H1 (cell line): ENCODE measurements at regions not wholly inside any gene's neighbourhood (a gene's known extent, or its start where the extent isn't known, plus 50 kb on each side); places are given as distances from the start of the nearest gene placed in this dataset.

Experiments used
- CTCF ChIA-PET: fragments of 300-600 bp; sonication (Branson Sonifier 250); formaldehyde crosslinking; loops from one replicate; lab custom pipeline; 2021; ENCODE audit not compliant: partially characterized antibody; lab: Charles Lee
- POLR2A ChIA-PET: fragments of 300-600 bp; sonication (Branson Sonifier 250); formaldehyde crosslinking; loops from one replicate; lab custom pipeline; 2021; ENCODE audit warnings: inconsistent platforms; ENCODE audit not compliant: partially characterized antibody; lab: Charles Lee
- DNase-seq, 2 experiments: peaks; one replicate each; pipeline versions ENCODE4 v3.0.0 to v3.0.0-alpha.2; 2010 to 2022; ENCODE audit warnings: low spot score in 2 of 2, low read depth in 1 of 2, mixed read lengths in 1 of 2
- FAIRE-seq: peaks from 2 replicates; lab custom pipeline; 2011; peaks lifted over from hg19 to GRCh38; lab: Jason Lieb, UNC
- H2AFZ ChIP-seq: 2 replicates; pipeline ENCODE4 v1.8.1; 2012; ENCODE audit warnings: low read length, inconsistent platforms
- H2AK5ac ChIP-seq: 2 replicates; pipeline ENCODE4 v1.6.1; 2013; ENCODE audit warnings: low read depth, low read length
- H2BK120ac ChIP-seq: replicated peaks from 2 replicates; pipeline ENCODE3; 2013; ENCODE audit warnings: low read depth, low read length, inconsistent platforms
- H2BK12ac ChIP-seq: 2 replicates; pipeline ENCODE4 v1.6.1; 2013; ENCODE audit warnings: low read depth, low read length
- H2BK15ac ChIP-seq: 2 replicates; pipeline ENCODE4 v1.6.1; 2013; ENCODE audit warnings: low read length
- H2BK20ac ChIP-seq: 2 replicates; pipeline ENCODE4 v1.6.1; 2013; ENCODE audit warnings: low read length
- H2BK5ac ChIP-seq: 2 replicates; pipeline ENCODE4 v1.6.1; 2013; ENCODE audit warnings: low read depth, low read length
- H3K14ac ChIP-seq: 2 replicates; pipeline ENCODE4 v1.6.1; 2013; ENCODE audit warnings: inconsistent platforms; ENCODE audit not compliant: insufficient read length
- H3K18ac ChIP-seq: 2 replicates; pipeline ENCODE4 v1.6.1; 2013; ENCODE audit warnings: low read length; ENCODE audit errors: extremely low read depth
- H3K23ac ChIP-seq: 2 replicates; pipeline ENCODE4 v1.6.1; 2013; ENCODE audit warnings: inconsistent platforms; ENCODE audit not compliant: insufficient read length
- H3K23me2 ChIP-seq: 2 replicates; pipeline ENCODE4 v1.6.1; 2013; ENCODE audit warnings: low read depth, low read length
- H3K27ac ChIP-seq: 2 replicates; pipeline ENCODE4 v1.6.1; 2011; ENCODE audit warnings: low read depth, low read length, inconsistent platforms
- H3K27me3 ChIP-seq, 4 experiments: replicated peaks in 1 of 4; 1 replicate in 1 of 4; 2 replicates in 3 of 4; pipeline versions ENCODE4 v1.6.1 to v1.8.1; 2011 to 2013; ENCODE audit warnings: low read length in 3 of 4, mild to moderate bottlenecking in 3 of 4, inconsistent platforms in 2 of 4, mixed read lengths in 2 of 4, moderate library complexity in 1 of 4; ENCODE audit not compliant: control insufficient read depth in 3 of 4, insufficient read depth in 3 of 4; ENCODE audit errors: extremely low read depth in 1 of 4
- H3K36me3 ChIP-seq, 4 experiments: 2 replicates each; pipeline versions ENCODE4 v1.6.1 to v1.8.1; 2011 to 2013; ENCODE audit warnings: mild to moderate bottlenecking in 4 of 4, low read length in 3 of 4, moderate library complexity in 2 of 4, control low read depth in 1 of 4, inconsistent platforms in 1 of 4; ENCODE audit not compliant: insufficient read depth in 4 of 4, control insufficient read depth in 2 of 4
- H3K4ac ChIP-seq: replicated peaks from 2 replicates; pipeline ENCODE3; 2013; ENCODE audit warnings: low read length, low read depth, mixed read lengths, inconsistent platforms; ENCODE audit not compliant: insufficient read length
- H3K4me1 ChIP-seq, 4 experiments: replicated peaks in 1 of 4; 1 replicate in 1 of 4; 2 replicates in 3 of 4; pipeline versions ENCODE4 v1.6.1 to v1.8.1; 2011 to 2013; ENCODE audit warnings: low read length in 3 of 4, inconsistent platforms in 2 of 4, mixed read lengths in 1 of 4; ENCODE audit not compliant: insufficient read depth in 4 of 4, control insufficient read depth in 3 of 4
- H3K4me2 ChIP-seq, 2 experiments: 2 replicates each; pipeline versions ENCODE4 v1.6.1 to v1.8.1; 2011 to 2013; ENCODE audit warnings: low read depth in 2 of 2, low read length in 2 of 2, control low read depth in 1 of 2, inconsistent platforms in 1 of 2, mild to moderate bottlenecking in 1 of 2; ENCODE audit not compliant: insufficient read depth in 1 of 2
- H3K4me3 ChIP-seq, 4 experiments: fragments of 200-600, 300-600 bp in 1 of 4; sonication (generic), shearing (Covaris generic), sonication (Bioruptor Twin) in 1 of 4; 2 replicates each; pipeline versions ENCODE4 v1.5.1 to v1.8.1; 2011 to 2016; ENCODE audit warnings: low read length in 4 of 4, low read depth in 3 of 4, control low read depth in 2 of 4, inconsistent platforms in 2 of 4, mild to moderate bottlenecking in 2 of 4, mixed read lengths in 1 of 4, moderate library complexity in 1 of 4; ENCODE audit not compliant: insufficient read depth in 2 of 4; ENCODE audit errors: extremely low read depth in 1 of 4
- H3K56ac ChIP-seq: replicated peaks from 2 replicates; pipeline ENCODE3; 2013; ENCODE audit warnings: low read depth, mild to moderate bottlenecking, mixed read lengths, low read length, inconsistent platforms; ENCODE audit not compliant: insufficient read length
- H3K79me1 ChIP-seq: 2 replicates; pipeline ENCODE4 v1.6.1; 2013; ENCODE audit warnings: low read depth, low read length, control low read depth
- H3K79me2 ChIP-seq, 2 experiments: 2 replicates each; pipeline versions ENCODE4 v1.6.1 to v1.8.1; 2012 to 2013; ENCODE audit warnings: low read length in 2 of 2, mild to moderate bottlenecking in 2 of 2, inconsistent platforms in 1 of 2; ENCODE audit not compliant: insufficient read depth in 2 of 2, control insufficient read depth in 1 of 2
- H3K9ac ChIP-seq, 4 experiments: replicated peaks in 1 of 4; 1 replicate in 1 of 4; 2 replicates in 3 of 4; pipeline versions ENCODE4 v1.6.1 to v1.8.1; 2011 to 2013; ENCODE audit warnings: low read depth in 3 of 4, low read length in 3 of 4, control low read depth in 2 of 4, mild to moderate bottlenecking in 2 of 4, moderate library complexity in 2 of 4, inconsistent platforms in 1 of 4; ENCODE audit errors: extremely low read depth in 1 of 4
- H3K9me3 ChIP-seq, 2 experiments: 2 replicates each; pipeline versions ENCODE4 v1.6.1 to v1.8.1; 2012 to 2013; ENCODE audit warnings: mild to moderate bottlenecking in 2 of 2, moderate library complexity in 2 of 2, control low read depth in 1 of 2, inconsistent platforms in 1 of 2, low read depth in 1 of 2, low read length in 1 of 2, mixed read lengths in 1 of 2; ENCODE audit not compliant: insufficient read depth in 2 of 2
- H4K20me1 ChIP-seq, 2 experiments: replicated peaks in 1 of 2; 2 replicates each; pipeline versions ENCODE3 to v1.8.1; 2011 to 2013; ENCODE audit warnings: inconsistent platforms in 2 of 2, low read length in 2 of 2, mild to moderate bottlenecking in 1 of 2; ENCODE audit not compliant: insufficient read depth in 2 of 2, control insufficient read depth in 1 of 2
- H4K5ac ChIP-seq: 2 replicates; pipeline ENCODE4 v1.6.1; 2013; ENCODE audit warnings: low read length, low read depth, mixed read lengths, inconsistent platforms; ENCODE audit not compliant: insufficient read length
- H4K8ac ChIP-seq: 2 replicates; pipeline ENCODE4 v1.8.0; 2013; ENCODE audit warnings: mild to moderate bottlenecking, moderate library complexity, low read length, inconsistent platforms; ENCODE audit not compliant: insufficient read depth; ENCODE audit errors: extremely low read depth
- H4K91ac ChIP-seq: replicated peaks from 2 replicates; pipeline ENCODE3; 2013; ENCODE audit warnings: low read length, mixed read lengths, inconsistent platforms; ENCODE audit not compliant: insufficient read length
- BCL11A ChIP-seq, 2 experiments: IDR thresholded peaks; one replicate each; pipeline ENCODE4 v1.6.1; 2011; ENCODE audit warnings: low read depth in 2 of 2, low read length in 2 of 2, mild to moderate bottlenecking in 2 of 2
- CHD2 ChIP-seq: IDR thresholded peaks from 2 replicates; pipeline ENCODE4 v1.6.1; 2012; ENCODE audit warnings: low read length, improper control_type of control experiment
- CTBP2 ChIP-seq: IDR thresholded peaks from 2 replicates; pipeline ENCODE4 v1.7.0; 2011; ENCODE audit warnings: borderline replicate concordance, mild to moderate bottlenecking, moderate library complexity, mixed read lengths, low read length; ENCODE audit not compliant: insufficient read depth, insufficient read length
- EZH2 ChIP-seq: fragments of 200-600 bp; sonication (generic); IDR thresholded peaks from 2 replicates; pipeline ENCODE4 v1.7.1; 2012; ENCODE audit warnings: low read depth, mild to moderate bottlenecking, moderate library complexity, low read length, inconsistent platforms; ENCODE audit not compliant: severe bottlenecking
- JUN ChIP-seq: IDR thresholded peaks from 2 replicates; pipeline ENCODE4 v1.6.1; 2011; ENCODE audit warnings: low read depth, mild to moderate bottlenecking, improper control_type of control experiment, low read length
- PHF8 ChIP-seq: fragments of 200-600 bp; sonication (generic); conservative IDR thresholded peaks from 2 replicates; pipeline ENCODE4 v1.7.1; 2012; ENCODE audit warnings: low read depth, mild to moderate bottlenecking, inconsistent platforms, low read length, moderate library complexity
- RAD21 ChIP-seq, 2 experiments: IDR thresholded peaks in 1 of 2; conservative IDR thresholded peaks in 1 of 2; 2 replicates each; pipeline ENCODE4 v1.6.1; 2011; ENCODE audit warnings: low read depth in 2 of 2, low read length in 2 of 2, improper control_type of control experiment in 1 of 2, inconsistent platforms in 1 of 2, mild to moderate bottlenecking in 1 of 2, moderate library complexity in 1 of 2
- SAP30 ChIP-seq: fragments of 300-600 bp; sonication (generic); IDR thresholded peaks from 2 replicates; pipeline ENCODE4 v1.7.1; 2012; ENCODE audit warnings: low read length, moderate library complexity, mild to moderate bottlenecking, inconsistent platforms; ENCODE audit not compliant: insufficient read depth, insufficient replicate concordance
- SIRT6 ChIP-seq: IDR thresholded peaks from one replicate; pipeline ENCODE4 v1.7.1; 2012; ENCODE audit warnings: low read length, inconsistent platforms
- SP1 ChIP-seq: IDR thresholded peaks from 2 replicates; pipeline ENCODE4 v1.6.1; 2011; ENCODE audit warnings: low read depth, low read length
- SP2 ChIP-seq: IDR thresholded peaks from 2 replicates; pipeline ENCODE4 v1.6.1; 2012; ENCODE audit warnings: mild to moderate bottlenecking, low read length, inconsistent platforms
- TCF12 ChIP-seq: IDR thresholded peaks from 2 replicates; pipeline ENCODE4 v1.6.1; 2011; ENCODE audit warnings: low read depth, mild to moderate bottlenecking, low read length
- WGBS, 2 experiments: shearing (Covaris generic) in 1 of 2; methylation state at CpG; one replicate each; pipeline versions ENCODE4 v1.1.6 to v1.1.7; 2013 to 2015; ENCODE audit warnings: low lambda C conversion rate in 2 of 2, mixed read lengths in 2 of 2, inconsistent platforms in 1 of 2, low coverage in 1 of 2, missing lambda C conversion rate in 1 of 2; ENCODE audit not compliant: insufficient replicate concordance in 2 of 2, insufficient coverage in 1 of 2, insufficient read length in 1 of 2; ENCODE audit errors: extremely low coverage in 1 of 2, missing lambda C conversion rate in 1 of 2; 5-methylcytosine and 5-hydroxymethylcytosine counted together

DNA sequence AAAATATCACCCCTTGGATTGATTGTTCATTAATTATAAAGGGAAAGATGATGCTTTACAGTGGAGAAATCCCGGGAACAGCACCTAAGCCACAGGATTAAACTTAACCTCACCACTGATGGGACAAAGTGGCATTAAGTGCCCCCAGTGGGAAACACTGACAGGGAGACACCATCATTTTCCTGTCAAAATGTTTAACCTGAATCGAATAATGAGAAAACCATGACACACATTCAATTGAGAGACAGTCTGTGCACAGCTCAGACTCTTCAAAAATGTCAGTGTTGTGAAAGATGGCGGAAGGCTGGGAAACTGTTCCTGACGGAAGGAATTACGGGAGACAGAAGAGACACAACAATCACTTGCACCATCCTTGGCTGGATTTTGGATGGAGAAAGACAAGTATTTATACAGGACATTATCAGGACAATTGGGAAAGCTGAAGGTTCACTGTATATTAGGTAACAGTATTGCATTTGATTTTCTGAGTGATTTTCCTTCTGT is 111.8 kb upstream of the ASB18 start:
- DNase-seq (no peak), FAIRE-seq (no peak)
- H3K4me1 ChIP-seq: peaks cover 0 to 3% (median 0%) of the 10 kb centered on the region in 4 experiments; a peak in 2 of 7 replicates
- no peak overlapping the region for H2BK15ac ChIP-seq
- no peak overlapping the region for H3K4ac ChIP-seq
- H4K91ac ChIP-seq: no peak overlapping the region
- no peak overlapping the region for H2BK5ac ChIP-seq
- H3K79me1 ChIP-seq: no peaks in the 10 kb centered on the region
- H3K23me2 ChIP-seq: no peaks in the 10 kb centered on the region
- no peaks in the 10 kb centered on the region for H4K20me1 ChIP-seq
- H2BK20ac ChIP-seq: no peak overlapping the region
- no peak overlapping the region for H4K8ac ChIP-seq
- no peak overlapping the region for H3K27ac ChIP-seq
- CTCF ChIA-PET: interaction anchor here (0.5 kb wide), 1 partner anchor 28 kb away, joined by 3 read pairs; no protein-coding TSS in a partner anchor
- no peak overlapping the region for H3K4me2 ChIP-seq
- H2AK5ac ChIP-seq: no peak overlapping the region
- H3K56ac ChIP-seq: no peak overlapping the region
- no peaks in the 10 kb centered on the region for H3K79me2 ChIP-seq
- no peak overlapping the region for H3K14ac ChIP-seq
- no peak overlapping the region for H2BK120ac ChIP-seq
- no peaks in the 10 kb centered on the region for H3K9me3 ChIP-seq
- no peak overlapping the region for H3K23ac ChIP-seq
- TF ChIP-seq SP1 (no peak), JUN (no peak), SAP30 (no peak), SIRT6 (no peak), CTBP2 (no peak), PHF8 (no peak), CHD2 (no peak), BCL11A (IDR thresholded peaks at IDR 0.05; ENCODE audit: low read depth in 2 of 2, low read length in 2 of 2) (no peak), RAD21 (IDR thresholded peaks at IDR 0.05 in 1 of 2, conservative IDR thresholded peaks at IDR 0.05 in 1 of 2; ENCODE audit: low read depth in 2 of 2, low read length in 2 of 2) (no peak), TCF12 (no peak), EZH2 (no peak), SP2 (no peak)
- TF ChIP-seq, all 59 proteins: peak for 0
- Histone ChIP-seq H4K5ac (no peak overlapping the region), H2AFZ (no peak overlapping the region), H3K36me3 (no peaks in the 10 kb centered on the region), H3K27me3 (no peaks in the 10 kb centered on the region), H2BK12ac (no peak overlapping the region), H3K4me3 (no peak overlapping the region), H3K9ac (no peak overlapping the region), H3K18ac (no peak overlapping the region)
- POLR2A ChIA-PET: no interaction called here
- WGBS, 2 experiments: 95% methylated on average over 5 of the region's 5 CpGs; no CpG with 5 or more reads in 1 of the 2 experiments
